DMS 273 (cell line): ENCODE measurements at regions not wholly inside any gene's neighbourhood (a gene's known extent, or its start where the extent isn't known, plus 50 kb on each side); places are given as distances from the start of the nearest gene placed in this dataset.
"Not testable (repeated sequence)": the region's sequence is repeated elsewhere in the genome, so short reads cannot be mapped to it uniquely, and the experiment has no call there.

ENCODE experiments used
- DNase-seq: peaks from one replicate; lab custom pipeline; 2025; ENCODE audit not compliant: unreplicated experiment; lab: John Stamatoyannopoulos, UW

DNA sequence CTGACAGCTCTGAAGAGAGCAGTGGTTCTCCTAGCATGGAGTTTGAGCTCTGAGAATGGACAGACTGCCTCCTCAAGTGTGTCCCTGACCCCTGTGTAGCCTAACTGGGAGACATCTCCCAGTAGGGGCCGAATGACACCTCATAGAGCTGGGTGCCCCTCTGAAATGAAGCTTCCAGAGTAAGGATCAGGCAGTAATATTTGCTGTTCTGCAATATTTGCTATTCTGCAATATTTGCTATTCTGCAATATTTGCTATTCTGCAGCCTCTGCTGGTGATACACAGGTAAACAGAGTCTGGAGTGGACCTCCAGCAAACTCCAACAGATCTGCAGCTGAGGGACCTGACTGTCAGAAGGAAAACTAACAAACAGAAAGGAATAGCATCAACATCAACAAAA, 105.5 kb downstream of the BUD13 start:
- not testable (repeated sequence) for DNase-seq

DNA sequence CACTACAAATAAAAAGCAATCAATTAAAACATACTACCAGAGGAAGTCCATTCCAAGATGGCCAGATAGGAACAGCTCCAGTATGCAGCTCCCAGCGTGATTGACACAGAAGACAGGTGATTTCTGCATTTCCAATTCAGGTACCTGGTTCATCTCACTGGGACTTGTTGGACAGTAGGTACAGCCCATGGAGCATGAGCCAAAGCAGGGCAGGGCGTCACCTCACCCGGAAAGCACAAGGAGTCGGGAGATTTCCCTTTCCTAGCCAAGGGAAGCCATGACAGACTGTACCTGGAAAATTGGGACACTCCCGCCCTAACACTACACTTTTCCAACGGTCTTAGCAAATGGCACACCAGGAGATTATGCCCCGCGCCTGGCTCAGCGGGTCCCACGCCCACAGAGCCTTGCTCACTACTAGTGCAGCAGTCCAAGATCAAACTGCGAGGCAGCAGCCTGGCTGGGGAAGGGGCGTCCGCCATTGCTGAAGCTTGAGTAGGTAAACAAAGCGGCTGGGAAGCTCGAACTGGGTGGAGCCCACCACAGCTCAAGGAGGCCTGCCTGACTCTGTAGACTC, 106.0 kb downstream of the BUD13 start:
- not testable (repeated sequence) for DNase-seq

DNA sequence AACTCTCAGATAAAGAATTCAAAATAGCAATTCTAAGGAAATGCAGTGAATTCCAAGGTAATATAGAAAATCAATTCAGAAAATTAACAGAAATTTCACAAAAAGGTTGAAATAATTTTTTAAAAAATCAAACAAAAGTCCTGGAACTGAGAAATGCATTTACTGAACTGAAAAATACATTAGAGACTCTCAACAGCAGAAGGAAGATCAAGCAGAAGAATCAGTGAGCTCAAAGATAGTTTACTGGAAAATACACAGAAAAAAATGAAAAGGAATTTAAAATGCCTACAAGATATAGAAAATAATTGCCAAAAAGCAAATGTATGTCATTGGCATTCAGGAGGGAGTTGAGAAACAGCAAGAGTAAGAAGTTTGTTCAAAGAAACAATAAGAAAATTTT, 107.3 kb downstream of the BUD13 start:
- DNase-seq = no peak

DNA sequence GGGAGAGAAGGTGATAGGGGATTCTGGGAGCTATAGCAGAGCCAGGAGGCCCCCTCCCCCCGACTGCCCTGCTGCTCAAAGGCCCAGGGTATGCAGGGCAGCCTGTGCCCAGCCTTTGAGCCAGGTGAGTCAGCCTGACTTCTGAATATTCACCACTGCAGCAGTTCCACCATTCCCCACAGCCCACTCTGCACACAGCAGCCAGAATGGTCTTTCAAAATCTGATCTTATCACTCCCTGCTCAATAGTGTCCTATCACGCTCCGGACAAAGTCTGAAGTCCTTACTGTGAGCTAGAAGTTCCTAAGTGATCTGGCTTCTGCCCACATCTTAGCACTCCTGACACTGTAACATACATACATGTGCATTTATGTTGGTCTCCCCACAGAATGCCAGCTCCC, 111.7 kb downstream of the BUD13 start:
- DNase-seq = no peak

DNA sequence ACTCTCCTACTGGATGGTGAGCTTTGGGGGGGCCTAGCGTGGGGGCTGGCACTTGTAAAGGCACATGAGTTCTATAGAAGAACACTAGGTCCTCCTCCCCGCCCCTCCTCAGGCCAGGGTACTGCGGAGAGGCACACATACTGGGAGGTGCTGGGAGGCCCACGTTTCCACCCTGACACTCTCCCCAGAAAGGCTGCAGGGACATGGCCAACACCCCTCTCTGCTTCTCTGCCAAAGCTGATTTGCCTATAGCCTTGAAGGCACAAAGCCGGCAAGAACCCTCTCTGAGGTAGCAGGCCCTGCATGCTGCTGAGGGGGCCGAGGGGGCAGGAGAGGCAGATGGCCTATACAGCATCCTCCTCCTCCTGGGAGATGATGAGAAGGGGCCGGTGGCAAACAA, 112.8 kb downstream of the BUD13 start:
- no peak for DNase-seq

DNA sequence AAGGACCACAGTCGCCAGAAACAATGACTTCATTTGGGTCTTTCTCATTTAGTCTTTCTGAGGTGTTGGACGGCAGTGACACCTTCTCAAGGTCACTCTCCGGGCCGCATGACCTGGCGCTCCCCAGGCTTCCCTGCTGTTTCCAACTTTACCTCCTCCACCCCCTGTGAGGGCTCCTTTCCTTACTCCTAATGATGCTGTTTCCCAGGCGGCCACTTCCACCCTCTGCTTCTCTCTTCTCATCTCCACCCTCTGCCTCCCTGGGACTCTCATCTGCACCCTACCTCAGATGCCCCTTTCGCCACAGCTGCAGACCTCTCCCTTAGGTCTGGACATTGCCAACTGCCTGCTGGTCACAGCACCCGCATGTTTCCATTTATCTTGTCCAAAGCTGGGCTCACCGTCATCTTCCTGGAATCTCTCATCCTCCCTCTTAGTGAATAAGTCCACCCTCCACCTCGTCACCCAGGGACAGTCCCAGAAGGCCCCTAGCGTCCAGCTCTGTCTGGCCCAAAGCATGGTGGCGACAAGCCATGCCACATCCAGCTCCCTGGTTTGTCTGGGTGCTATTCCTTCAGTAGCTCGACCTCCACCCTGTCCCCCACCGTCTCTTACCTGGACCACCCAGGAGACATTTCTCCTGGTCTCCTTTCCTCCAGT, 113.8 kb downstream of the BUD13 start:
- DNase-seq = no peak

DNA sequence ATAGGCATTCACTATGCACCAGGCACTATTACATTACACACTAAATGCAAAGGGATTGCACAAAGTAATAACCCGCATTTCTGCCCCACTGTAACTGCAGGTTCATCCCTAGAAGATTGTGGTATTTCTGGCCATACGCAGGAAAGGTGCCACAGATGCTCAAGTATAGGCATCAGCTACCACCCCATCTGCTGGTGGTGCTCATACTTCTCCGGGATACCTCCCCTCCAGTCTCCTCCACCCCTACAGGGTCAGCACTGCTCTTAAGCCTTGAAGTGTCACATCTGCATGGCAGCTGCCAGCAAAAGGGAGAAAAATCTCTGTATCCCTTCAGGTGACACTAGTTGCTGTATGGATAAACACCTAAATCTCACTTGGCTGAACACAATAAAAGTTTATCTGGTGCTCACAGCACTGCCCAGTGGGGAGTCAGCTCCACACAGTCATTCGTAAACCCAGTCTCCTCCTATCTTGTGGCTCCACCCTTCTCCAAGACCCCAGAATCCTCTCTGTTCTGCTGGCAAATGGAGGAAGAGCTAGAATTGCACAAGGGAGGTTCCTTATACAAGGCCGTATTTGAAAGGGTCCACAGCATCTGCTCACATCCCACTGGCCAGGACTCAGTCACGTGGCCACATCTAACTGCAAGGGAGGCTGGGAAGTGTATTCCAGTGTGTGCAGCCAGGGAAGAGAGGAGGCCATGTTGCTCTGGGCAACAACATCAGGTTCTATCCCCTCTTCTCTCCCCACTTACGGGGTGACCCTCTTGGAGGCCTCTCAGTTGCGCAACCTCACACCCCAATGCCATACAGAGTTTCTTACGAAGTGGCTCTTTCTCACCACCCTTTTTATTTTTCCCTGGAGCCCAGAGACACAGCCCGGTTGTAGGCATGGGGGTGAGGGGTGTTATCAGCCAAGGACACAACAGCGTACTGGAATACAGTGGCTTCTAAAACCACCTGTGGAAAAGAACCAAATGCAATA, 114.7 kb downstream of the BUD13 start:
- DNase-seq = peak; percentile 12

DNA sequence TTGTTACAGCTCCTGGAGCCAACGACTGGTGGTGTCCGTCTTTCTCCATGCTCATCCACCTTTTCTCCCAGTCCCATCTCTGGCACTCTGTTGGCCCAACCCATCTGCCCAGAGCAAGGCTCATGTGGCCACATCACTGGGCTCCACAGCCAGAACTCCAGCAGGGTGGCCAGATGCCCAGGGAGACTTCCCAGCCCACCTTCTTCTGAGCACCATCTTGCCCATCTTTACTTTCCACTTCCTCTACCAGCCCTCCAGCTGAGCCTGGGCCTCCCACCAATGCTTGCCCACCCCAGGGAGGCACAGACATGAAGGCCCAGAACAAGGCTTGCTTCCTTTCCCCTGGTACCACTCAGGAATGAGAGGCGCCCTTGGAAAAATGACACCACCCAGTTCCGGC, 116.8 kb downstream of the BUD13 start:
- DNase-seq = no peak

DNA sequence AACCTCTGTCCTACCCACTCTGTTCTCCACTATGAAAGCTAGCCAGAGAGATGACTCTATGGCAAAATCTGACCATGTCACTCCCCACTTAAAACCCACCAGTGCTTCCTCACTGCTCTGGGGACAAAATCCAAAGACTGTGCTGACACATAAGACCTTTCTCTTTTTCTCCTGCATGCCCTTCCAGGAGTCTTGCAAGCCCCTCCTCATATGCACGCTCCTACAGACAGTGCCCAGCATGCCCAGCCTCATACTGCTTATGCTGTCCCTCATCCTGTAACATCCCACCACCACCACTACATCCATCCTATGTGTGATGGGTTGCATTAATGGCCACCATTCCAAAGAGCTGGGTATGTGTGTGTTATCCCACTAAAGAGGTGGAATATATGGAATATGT, 118.3 kb downstream of the BUD13 start:
- DNase-seq = no peak

DNA sequence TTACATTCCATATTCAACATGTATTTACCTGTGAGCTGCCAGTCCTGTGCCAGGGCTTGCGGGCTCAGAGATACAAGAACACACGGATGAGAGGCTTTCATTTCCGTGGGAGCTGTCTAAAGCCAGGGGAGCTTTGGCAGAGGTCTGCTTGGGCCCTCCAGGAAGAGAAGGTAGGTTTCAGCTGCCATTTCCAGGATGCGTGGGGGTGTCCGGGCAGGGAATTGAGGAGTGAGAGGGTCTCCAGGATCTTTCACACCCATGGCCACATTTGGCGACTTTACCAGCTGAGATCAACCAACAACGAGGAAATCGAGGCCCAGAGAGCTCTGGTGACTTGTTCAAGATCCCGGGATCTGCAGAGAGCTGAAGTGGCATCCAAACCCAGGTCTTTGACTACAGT, 119.6 kb downstream of the BUD13 start:
- DNase-seq = no peak

DNA sequence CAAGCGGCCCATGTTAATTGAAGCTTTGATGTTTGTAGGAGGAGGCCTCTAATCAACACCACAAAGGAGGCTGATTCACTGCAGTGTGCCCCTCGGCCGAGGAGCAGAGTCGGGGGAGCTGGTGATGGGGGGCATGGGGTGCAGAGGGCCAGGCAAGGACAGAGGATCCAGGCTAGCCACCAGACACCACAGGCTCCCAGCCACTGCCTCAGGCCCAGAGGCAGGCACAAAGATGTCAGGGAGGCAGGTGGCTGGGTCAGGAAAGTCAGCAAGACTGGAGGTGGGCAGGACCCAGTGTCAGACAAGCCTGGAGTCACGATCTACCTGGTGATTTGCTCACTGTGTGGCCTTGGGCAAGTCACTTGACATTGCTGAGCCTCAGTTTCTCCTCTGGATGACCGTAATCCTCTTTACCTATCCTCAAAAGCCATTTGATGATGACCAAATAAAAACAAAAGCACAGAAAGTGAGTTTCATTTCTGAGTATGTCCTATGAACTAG, 121.0 kb downstream of the BUD13 start:
- no peak for DNase-seq

DNA sequence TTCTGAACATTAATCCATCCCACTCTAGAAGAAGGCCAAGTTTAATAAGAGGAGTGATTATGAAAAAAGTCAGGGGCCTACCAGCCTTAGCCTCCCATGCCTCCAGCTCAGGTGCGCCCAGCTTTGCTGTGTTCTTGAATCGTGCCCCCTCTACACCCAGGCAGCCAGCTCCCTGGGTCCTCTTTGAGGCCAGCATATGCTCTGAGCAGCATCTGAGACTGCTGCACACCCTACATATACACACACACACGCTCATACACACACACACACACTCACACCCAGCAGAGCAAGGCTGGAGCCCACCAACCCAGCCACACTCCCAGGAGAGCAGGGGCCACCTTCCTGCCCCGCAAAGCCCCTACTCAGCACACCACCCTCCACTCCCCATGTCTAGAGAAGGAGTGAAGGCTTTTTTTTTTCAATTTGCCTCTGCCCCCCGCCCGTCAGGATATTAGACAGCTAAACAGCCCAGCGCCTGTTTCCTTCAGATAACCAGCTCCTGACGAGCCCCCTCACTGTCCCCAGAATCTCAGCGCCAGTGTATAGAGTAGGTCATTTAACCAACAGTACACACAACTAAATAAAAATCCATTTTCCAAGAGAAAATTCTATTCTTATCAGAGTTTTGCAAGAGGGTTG, 121.6 kb downstream of the BUD13 start:
- DNase-seq = no peak

DNA sequence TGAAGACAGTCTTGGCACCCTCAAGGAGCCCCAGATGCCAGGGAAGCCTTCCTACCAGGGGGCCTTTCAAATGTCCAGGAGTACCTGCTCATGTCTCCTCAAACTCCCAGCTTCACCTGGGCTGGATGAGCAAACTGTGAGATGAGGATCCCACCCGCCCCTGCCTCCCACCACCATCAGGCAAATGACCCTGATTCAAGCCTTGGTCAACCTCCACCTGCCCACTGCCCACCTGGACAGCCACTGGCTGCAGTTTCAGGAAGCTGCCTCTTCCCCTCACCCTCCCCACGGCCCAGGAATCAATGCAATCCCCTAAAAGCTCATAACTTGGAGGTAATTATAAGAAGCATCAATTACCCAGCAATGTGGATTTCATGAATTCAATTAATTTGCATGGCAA, 122.7 kb downstream of the BUD13 start:
- no peak for DNase-seq

DNA sequence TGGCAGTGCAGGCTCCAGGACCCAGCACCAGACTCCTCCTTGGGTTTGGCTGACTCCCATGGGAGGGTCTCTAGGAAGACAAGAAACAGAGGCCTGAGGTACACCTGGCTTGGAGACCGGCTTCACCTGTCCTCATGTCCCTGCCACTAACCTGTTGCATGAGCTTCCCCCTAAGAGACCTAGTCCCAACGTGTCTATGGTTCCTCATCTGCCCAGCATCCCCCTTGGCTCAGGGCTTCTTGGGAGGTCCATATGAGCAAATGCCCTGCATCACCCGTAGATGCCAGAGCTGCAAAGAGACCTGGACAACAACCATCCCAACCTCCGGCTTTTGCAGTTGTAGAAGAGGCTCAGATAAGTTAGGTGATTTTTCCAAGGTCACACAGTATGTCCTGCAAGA, 123.5 kb downstream of the BUD13 start:
- DNase-seq = no peak

DNA sequence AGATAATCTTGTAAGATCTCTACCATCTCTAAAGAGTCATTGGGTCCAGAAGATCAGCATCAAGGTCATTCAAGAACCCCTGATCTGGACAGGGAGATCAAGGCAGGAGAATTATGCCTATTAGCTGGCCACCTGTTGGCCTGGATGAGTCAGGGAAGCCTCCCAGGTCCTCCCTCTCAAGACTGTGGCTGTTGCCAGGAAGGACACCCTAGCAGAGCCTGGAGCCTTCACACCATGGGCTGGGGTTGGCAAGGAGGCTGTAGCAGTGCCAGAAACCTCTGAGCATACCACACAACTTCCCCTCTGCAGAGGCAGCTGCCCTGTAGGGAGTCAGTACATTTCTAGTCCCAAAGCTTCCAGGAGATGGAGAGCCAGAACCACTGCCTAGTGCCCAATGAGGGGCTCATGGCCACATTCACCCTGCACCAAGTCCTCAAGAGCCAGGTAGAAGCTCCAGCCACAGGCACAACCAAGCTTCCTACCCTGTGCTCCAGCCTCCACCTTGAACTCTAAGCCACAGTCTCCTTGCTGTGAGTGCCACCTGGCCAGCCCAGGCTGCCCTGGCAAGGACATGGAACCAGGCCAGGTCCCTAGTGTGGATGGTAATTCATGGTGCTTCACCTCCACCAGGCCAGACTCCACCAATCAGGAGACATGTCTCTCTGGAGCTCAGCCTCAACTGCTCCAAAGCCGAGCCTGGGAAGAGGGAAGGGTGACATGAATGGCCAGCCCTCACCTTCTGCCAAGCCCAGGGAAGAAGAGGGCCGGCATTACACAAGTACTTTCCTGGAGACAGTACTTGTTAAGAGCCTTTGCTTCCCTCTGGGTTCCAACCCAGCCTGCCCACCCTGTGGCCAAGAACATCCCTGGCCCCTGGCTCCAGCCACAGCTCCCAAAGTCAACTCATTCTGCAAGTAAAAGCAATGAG, 124.3 kb downstream of the BUD13 start:
- no peak for DNase-seq

DNA sequence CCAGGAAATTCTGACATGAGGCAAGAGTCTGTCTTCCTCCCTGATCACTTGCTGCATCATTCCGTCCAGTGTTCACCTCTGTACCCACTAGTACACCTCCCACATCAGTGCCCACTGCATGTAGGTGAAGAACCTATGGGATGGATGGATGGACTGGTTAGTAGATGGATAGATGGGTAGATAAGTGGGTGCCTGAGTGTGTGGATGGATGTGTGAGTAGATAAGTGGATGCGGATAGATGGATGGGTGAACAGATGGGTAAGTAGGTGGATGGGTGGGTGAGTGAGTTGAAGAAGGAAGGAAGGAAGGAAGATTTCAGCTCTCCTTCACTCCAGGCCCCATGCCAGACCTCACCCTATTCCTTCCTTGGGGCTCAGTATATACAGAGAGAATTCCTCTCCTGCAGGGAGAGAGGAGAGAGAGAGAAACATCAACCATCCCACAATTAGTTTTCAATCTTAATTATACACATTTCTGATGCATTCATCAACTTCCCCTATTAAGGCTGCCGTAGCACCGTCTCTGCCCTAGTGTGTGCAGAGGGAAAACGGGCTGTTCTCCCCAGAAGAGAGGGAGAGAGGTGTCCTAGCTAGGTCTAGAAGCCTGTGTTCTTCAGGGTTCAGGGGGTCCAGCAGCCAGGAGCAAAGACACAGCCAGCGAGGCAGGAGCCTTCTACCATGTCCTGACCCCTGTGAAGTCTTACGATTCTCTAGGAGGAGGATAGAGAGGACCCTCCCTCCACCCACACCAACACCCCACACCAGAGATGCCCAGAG, 125.3 kb downstream of the BUD13 start:
- no peak for DNase-seq

DNA sequence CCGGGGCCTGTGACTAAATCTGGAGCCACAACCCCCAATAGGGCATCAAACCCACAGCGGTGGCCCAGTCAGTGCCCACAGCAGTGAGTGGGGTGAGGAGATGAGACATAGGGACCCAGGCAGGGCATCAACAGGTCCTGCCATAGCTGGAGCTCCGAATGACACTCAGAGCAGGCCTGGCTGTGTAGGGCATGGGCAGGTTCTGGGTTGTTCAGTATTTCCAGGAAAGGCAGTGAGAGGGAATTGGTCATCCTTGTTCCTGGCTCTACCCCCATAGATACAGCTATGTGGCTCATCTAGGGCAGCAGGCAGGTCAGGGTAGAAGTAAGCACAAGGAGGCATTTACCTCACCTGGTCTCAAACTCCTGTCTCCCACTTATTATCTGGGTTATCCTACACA, 126.6 kb downstream of the BUD13 start:
- DNase-seq = no peak

DNA sequence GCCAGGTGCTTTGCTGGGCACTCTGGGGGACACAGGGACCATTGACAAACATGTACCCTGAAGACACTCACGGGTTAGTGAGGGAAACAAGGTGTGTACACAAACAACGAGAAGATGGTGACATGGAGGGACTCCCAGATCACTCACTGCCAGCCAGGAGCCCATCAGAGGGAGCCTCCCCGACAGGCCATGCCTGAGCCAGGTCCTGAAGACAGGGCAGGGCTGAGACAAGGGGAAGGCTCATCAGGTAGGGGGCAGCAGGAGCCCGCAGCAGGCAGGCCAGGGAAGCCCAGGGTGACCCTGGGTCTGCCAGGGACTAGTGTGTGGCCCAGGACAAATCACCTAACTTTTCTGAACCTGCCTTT, 127.9 kb downstream of the BUD13 start:
- DNase-seq = peak; percentile 4

DNA sequence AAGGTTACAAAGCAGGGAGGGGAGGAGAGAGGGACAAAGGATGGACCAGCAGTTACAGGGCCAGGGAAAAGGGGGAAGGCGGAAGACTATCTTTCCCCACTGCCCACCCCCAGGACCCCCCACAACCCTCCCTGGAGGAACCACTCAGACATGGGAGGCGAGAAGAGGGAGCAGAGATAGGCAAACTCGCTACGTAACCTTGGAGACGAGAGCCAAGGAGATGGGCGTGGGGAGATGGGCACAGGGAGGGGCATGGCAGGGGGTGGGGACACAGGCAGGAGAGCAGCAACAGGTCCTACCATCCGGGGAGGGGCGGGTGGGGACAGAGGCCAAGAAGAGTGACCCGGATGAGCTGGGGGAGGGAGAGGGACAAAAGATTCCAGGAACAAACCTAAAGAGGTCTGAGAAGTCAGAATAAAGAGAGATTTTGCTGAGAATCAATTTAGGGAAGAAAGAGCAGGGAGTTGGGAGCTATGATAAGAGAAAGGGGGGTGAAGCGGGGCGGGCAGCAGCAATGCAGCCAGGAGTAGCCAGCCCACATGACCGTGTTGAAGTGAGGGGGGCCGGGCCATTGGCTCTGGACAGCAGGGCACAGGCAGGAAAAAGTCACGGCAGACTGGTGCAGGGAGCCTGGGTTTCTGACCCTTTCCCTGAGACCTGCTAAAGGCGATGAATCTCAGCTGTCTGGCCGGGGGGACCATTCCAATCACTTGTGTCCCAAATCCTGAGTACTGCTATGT, 128.4 kb downstream of the BUD13 start:
- DNase-seq = no peak
